Endothelial cell of umbilical vein (primary cell): ENCODE measurements at regions not wholly inside any gene's neighbourhood (a gene's known extent, or its start where the extent isn't known, plus 50 kb on each side); places are given as distances from the start of the nearest gene placed in this dataset.

Source experiments
- BruUV-seq: library from RNA; stranded (reverse); fragments of 400-500 nt; replicated peaks from 2 replicates; lab custom pipeline; 2021; lab: Mats Ljungman, UMichigan
- CTCF ChIA-PET: fragments of 300-600, 350-600 bp; sonication (Branson Sonifier 250); formaldehyde crosslinking; loops from one replicate; lab custom pipeline; 2021; ENCODE audit warnings: antibody characterized with exemption, inconsistent platforms; lab: Charles Lee
- POLR2A ChIA-PET: fragments of 300-600, 350-600 bp; sonication (Branson Sonifier 250); formaldehyde crosslinking; loops from one replicate; lab custom pipeline; 2021; ENCODE audit warnings: antibody characterized with exemption, inconsistent platforms; lab: Charles Lee
- DNase-seq: peaks from one replicate; pipeline ENCODE4 v3.0.0-alpha.2; 2011; ENCODE audit warnings: low read depth, low spot score
- FAIRE-seq: peaks from 2 replicates; lab custom pipeline; 2011; peaks lifted over from hg19 to GRCh38; lab: Jason Lieb, UNC
- H2AFZ ChIP-seq: 2 replicates; pipeline ENCODE4 v1.6.0; 2012; ENCODE audit warnings: low read depth, low read length, control low read depth, inconsistent platforms
- H3K27ac ChIP-seq: 2 replicates; pipeline ENCODE4 v1.5.1; 2011; ENCODE audit warnings: low read depth, mild to moderate bottlenecking, control low read depth, low read length, moderate library complexity; ENCODE audit not compliant: insufficient read depth
- H3K27me3 ChIP-seq, 2 experiments: 2 replicates each; pipeline versions ENCODE4 v1.6.0 to v1.6.1; 2011; ENCODE audit warnings: low read length in 2 of 2, mixed read lengths in 1 of 2; ENCODE audit not compliant: control insufficient read depth in 2 of 2, insufficient read depth in 2 of 2
- H3K36me3 ChIP-seq, 2 experiments: 2 replicates in 1 of 2; 3 replicates in 1 of 2; pipeline ENCODE4 v1.5.1; 2011; ENCODE audit warnings: low read length in 2 of 2, mild to moderate bottlenecking in 1 of 2, moderate library complexity in 1 of 2; ENCODE audit not compliant: control insufficient read depth in 2 of 2, insufficient read depth in 2 of 2; ENCODE audit errors: extremely low read depth in 1 of 2
- H3K4me1 ChIP-seq: 3 replicates; pipeline ENCODE4 v1.5.1; 2011; ENCODE audit warnings: mild to moderate bottlenecking, low read length; ENCODE audit not compliant: control insufficient read depth, insufficient read depth; ENCODE audit errors: extremely low read depth
- H3K4me2 ChIP-seq: 2 replicates; pipeline ENCODE4 v1.6.1; 2011; ENCODE audit warnings: low read length, control low read depth, mixed read lengths; ENCODE audit not compliant: insufficient read depth
- H3K4me3 ChIP-seq, 3 experiments: fragments of 200-600 bp in 1 of 3; sonication (generic), shearing (Covaris generic) in 1 of 3; replicated peaks in 1 of 3; 2 replicates each; pipeline ENCODE4 v1.5.1; 2011 to 2016; ENCODE audit warnings: control low read depth in 3 of 3, low read length in 3 of 3, mild to moderate bottlenecking in 2 of 3, inconsistent platforms in 1 of 3, low read depth in 1 of 3, moderate library complexity in 1 of 3; ENCODE audit not compliant: insufficient read depth in 1 of 3
- H3K79me2 ChIP-seq: 2 replicates; pipeline ENCODE4 v1.6.0; 2012; ENCODE audit warnings: low read length, inconsistent platforms; ENCODE audit not compliant: control insufficient read depth, insufficient read depth
- H3K9ac ChIP-seq: replicated peaks from 2 replicates; pipeline ENCODE3; 2011; ENCODE audit warnings: low read length, control low read depth; ENCODE audit not compliant: insufficient read depth; ENCODE audit errors: extremely low read depth
- H3K9me1 ChIP-seq: replicated peaks from 3 replicates; pipeline ENCODE4 v1.6.0; 2011; ENCODE audit warnings: mild to moderate bottlenecking, low read length; ENCODE audit not compliant: control insufficient read depth, insufficient read depth; ENCODE audit errors: extremely low read depth
- H3K9me3 ChIP-seq: replicated peaks from 2 replicates; pipeline ENCODE4 v1.5.1; 2012; ENCODE audit warnings: low read length, inconsistent platforms; ENCODE audit not compliant: control insufficient read depth, insufficient read depth
- H4K20me1 ChIP-seq: replicated peaks from 2 replicates; pipeline ENCODE3; 2011; ENCODE audit warnings: mild to moderate bottlenecking, low read length; ENCODE audit not compliant: control insufficient read depth, insufficient read depth; ENCODE audit errors: extremely low read depth
- EZH2 ChIP-seq: IDR thresholded peaks from 2 replicates; pipeline ENCODE4 v1.6.1; 2012; ENCODE audit warnings: borderline replicate concordance, low read depth, mild to moderate bottlenecking, moderate library complexity, low read length, inconsistent platforms; ENCODE audit not compliant: severe bottlenecking
- FOS ChIP-seq: IDR thresholded peaks from 2 replicates; pipeline ENCODE4 v1.6.1; 2011; ENCODE audit warnings: mild to moderate bottlenecking, low read length, moderate library complexity, borderline replicate concordance; ENCODE audit not compliant: insufficient read depth
- GATA2 ChIP-seq: IDR thresholded peaks from 2 replicates; pipeline ENCODE4 v1.7.0; 2011; ENCODE audit warnings: low read depth, mild to moderate bottlenecking, moderate library complexity, mixed read lengths, low read length; ENCODE audit not compliant: insufficient read length, insufficient read depth
- JUN ChIP-seq: IDR thresholded peaks from 2 replicates; pipeline ENCODE4 v1.6.1; 2011; ENCODE audit warnings: borderline replicate concordance, low read depth; ENCODE audit not compliant: insufficient read length, insufficient read depth
- MYC ChIP-seq: IDR thresholded peaks from one replicate; pipeline ENCODE4 v1.6.1; 2011; ENCODE audit warnings: mild to moderate bottlenecking, low read depth, low read length
- POLR2A ChIP-seq: IDR thresholded peaks from 2 replicates; pipeline ENCODE4 v1.6.1; 2012; ENCODE audit warnings: low read depth, mild to moderate bottlenecking, control low read depth, low read length
- POLR2AphosphoS5 ChIP-seq: IDR thresholded peaks from 2 replicates; pipeline ENCODE4 v1.6.1; 2012; ENCODE audit warnings: low read depth, mild to moderate bottlenecking, control low read depth, low read length, moderate library complexity; ENCODE audit not compliant: insufficient read depth
- dilution Hi-C: fragments of 300-500 bp; cut with MboI; formaldehyde crosslinking; loops from one replicate; pipeline ENCODE4 v1.15.0; 2019; ENCODE audit warnings: low sequenced_read_pairs; ENCODE audit not compliant: extremely low pct_ligation_motif_present
- intact Hi-C: fragments of 100-400 bp; cut with micrococcal nuclease; formaldehyde crosslinking; loops from one replicate; pipeline ENCODE4 v1.10.0; 2022
- TF ChIP-seq, protein P1 (sequence below), 2 donors: IDR thresholded peaks; 1 replicate in 1 of 2; 2 replicates in 1 of 2; pipeline ENCODE4 v1.5.1; 2011; ENCODE audit warnings: low read length in 2 of 2, mild to moderate bottlenecking in 2 of 2, moderate library complexity in 2 of 2, control low read depth in 1 of 2, inconsistent platforms in 1 of 2, low read depth in 1 of 2; ENCODE audit not compliant: insufficient read depth in 1 of 2; ENCODE audit errors: extremely low read depth in 1 of 2
- TF ChIP-seq, protein P2 (sequence below): IDR thresholded peaks from 2 replicates; pipeline ENCODE4 v1.6.1; 2011; ENCODE audit not compliant: insufficient read depth, insufficient read length

DNA sequence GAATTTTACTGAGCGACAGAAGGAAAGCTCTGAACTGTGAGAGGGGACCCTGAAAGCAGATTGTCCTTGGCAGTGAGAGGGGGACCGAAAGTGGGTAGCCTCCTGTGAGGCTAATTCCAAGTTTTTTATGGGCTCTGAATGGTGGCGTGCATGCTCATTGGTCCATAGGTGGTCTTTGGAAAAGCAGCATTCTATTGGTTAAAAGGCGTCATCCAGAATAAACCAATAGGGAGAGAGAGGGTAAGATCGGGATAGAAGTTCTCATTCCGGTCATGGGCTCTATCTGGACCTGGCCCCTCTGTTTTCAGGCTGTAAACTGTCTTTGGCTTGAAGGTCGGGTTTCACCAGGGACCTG is 539.8 kb upstream of the PCDH9 start:
- TF ChIP-seq, protein P1, sequence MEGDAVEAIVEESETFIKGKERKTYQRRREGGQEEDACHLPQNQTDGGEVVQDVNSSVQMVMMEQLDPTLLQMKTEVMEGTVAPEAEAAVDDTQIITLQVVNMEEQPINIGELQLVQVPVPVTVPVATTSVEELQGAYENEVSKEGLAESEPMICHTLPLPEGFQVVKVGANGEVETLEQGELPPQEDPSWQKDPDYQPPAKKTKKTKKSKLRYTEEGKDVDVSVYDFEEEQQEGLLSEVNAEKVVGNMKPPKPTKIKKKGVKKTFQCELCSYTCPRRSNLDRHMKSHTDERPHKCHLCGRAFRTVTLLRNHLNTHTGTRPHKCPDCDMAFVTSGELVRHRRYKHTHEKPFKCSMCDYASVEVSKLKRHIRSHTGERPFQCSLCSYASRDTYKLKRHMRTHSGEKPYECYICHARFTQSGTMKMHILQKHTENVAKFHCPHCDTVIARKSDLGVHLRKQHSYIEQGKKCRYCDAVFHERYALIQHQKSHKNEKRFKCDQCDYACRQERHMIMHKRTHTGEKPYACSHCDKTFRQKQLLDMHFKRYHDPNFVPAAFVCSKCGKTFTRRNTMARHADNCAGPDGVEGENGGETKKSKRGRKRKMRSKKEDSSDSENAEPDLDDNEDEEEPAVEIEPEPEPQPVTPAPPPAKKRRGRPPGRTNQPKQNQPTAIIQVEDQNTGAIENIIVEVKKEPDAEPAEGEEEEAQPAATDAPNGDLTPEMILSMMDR (IDR thresholded peaks at IDR 0.05; ENCODE audit: extremely low read depth in 1 of 2, insufficient read depth in 1 of 2, low read depth in 1 of 2, low read length in 2 of 2), result no peak
- no peak for TF ChIP-seq JUN
- TF ChIP-seq GATA2, result no peak
- TF ChIP-seq EZH2, result no peak
- TF ChIP-seq, protein P2, sequence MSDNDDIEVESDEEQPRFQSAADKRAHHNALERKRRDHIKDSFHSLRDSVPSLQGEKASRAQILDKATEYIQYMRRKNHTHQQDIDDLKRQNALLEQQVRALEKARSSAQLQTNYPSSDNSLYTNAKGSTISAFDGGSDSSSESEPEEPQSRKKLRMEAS, result no peak
- no peak for TF ChIP-seq FOS
- TF ChIP-seq POLR2AphosphoS5, result no peak
- no peak for TF ChIP-seq MYC
- no peak for TF ChIP-seq POLR2A
- no peaks in the 10 kb centered on the region for H3K4me1 ChIP-seq
- H3K9me3 ChIP-seq, result no peaks in the 10 kb centered on the region
- H2AFZ ChIP-seq, result no peak overlapping the region
- no peaks in the 10 kb centered on the region for H3K36me3 ChIP-seq
- H3K4me2 ChIP-seq, result no peak overlapping the region
- no TSS peak for BruUV-seq
- DNase-seq (no peak), FAIRE-seq (no peak)
- dilution Hi-C loops (no loop called here), intact Hi-C loops (no loop called here)
- H3K79me2 ChIP-seq, result no peaks in the 10 kb centered on the region
- POLR2A ChIA-PET, result no interaction called here
- CTCF ChIA-PET, result no interaction called here
- no peaks in the 10 kb centered on the region for H3K9me1 ChIP-seq
- H3K27me3 ChIP-seq, result no peaks in the 10 kb centered on the region
- no peak overlapping the region for H3K27ac ChIP-seq
- H3K9ac ChIP-seq, result no peak overlapping the region
- H4K20me1 ChIP-seq, result no peaks in the 10 kb centered on the region
- no peak overlapping the region for H3K4me3 ChIP-seq
